ENCODE measurements at regions not wholly inside any gene's neighbourhood (a gene's known extent, or its start where the extent isn't known, plus 50 kb on each side); places are given as distances from the start of the nearest gene placed in this dataset.

GRCh38 chr7:49432254-49432653 lies 341.2 kb upstream of the VWC2 start:
- H3K79me2 ChIP-seq (ENCODE audit: insufficient read depth, low read length) = no peaks in the 10 kb centered on the region
- H3K9ac ChIP-seq (ENCODE audit: low read length) = no peak overlapping the region
- H3K4me3 ChIP-seq (ENCODE audit: low read depth, low read length, poor library complexity, severe bottlenecking) = no peak overlapping the region
- no peaks in the 10 kb centered on the region for H3K4me1 ChIP-seq (ENCODE audit: insufficient read depth, low read length, severe bottlenecking)
- H2AFZ ChIP-seq (ENCODE audit: low read length) = no peak overlapping the region
- no peaks in the 10 kb centered on the region for H3K9me2 ChIP-seq (ENCODE audit: low read depth, low read length)
- no peak for TF ChIP-seq CTCF (IDR thresholded peaks at IDR 0.05; ENCODE audit: low read length)
- no peak for TF ChIP-seq EZH2 (IDR thresholded peaks at IDR 0.05; ENCODE audit: borderline replicate concordance, low read length)
- H3K4me2 ChIP-seq (ENCODE audit: low read length) = no peak overlapping the region
- H3K36me3 ChIP-seq (ENCODE audit: insufficient read depth, low read length) = no peaks in the 10 kb centered on the region
- no peak overlapping the region for H3K27ac ChIP-seq (ENCODE audit: low read depth, low read length, poor library complexity, severe bottlenecking)
- H4K20me1 ChIP-seq (ENCODE audit: insufficient read depth, low read length) = no peaks in the 10 kb centered on the region
- H3K27me3 ChIP-seq (ENCODE audit: insufficient read depth, low read length) = no peaks in the 10 kb centered on the region
- H3K9me3 ChIP-seq (ENCODE audit: low read length) = no peaks in the 10 kb centered on the region
- no peaks in the 10 kb centered on the region for H3F3A ChIP-seq (ENCODE audit: insufficient read depth, low read length)

- Histone ChIP-seq H3K27me3 (ENCODE audit: insufficient read depth, low read length) (no peaks in the 10 kb centered on the region), H3K9me2 (ENCODE audit: low read depth, low read length) (no peaks in the 10 kb centered on the region), H3K4me3 (ENCODE audit: low read depth, low read length, poor library complexity, severe bottlenecking) (no peak overlapping the region), H3K27ac (ENCODE audit: low read depth, low read length, poor library complexity, severe bottlenecking) (no peak overlapping the region), H3K4me1 (ENCODE audit: insufficient read depth, low read length, severe bottlenecking) (no peaks in the 10 kb centered on the region), H3F3A (ENCODE audit: insufficient read depth, low read length) (no peaks in the 10 kb centered on the region), H3K9ac (ENCODE audit: low read length) (no peak overlapping the region), H2AFZ (ENCODE audit: low read length) (no peak overlapping the region), H4K20me1 (ENCODE audit: insufficient read depth, low read length) (no peaks in the 10 kb centered on the region), H3K36me3 (ENCODE audit: insufficient read depth, low read length) (no peaks in the 10 kb centered on the region), H3K4me2 (ENCODE audit: low read length) (no peak overlapping the region), H3K9me3 (ENCODE audit: low read length) (no peaks in the 10 kb centered on the region), H3K79me2 (ENCODE audit: insufficient read depth, low read length) (no peaks in the 10 kb centered on the region)
- TF ChIP-seq EZH2 (IDR thresholded peaks at IDR 0.05; ENCODE audit: borderline replicate concordance, low read length) (no peak), CTCF (IDR thresholded peaks at IDR 0.05; ENCODE audit: low read length) (no peak)
These were observed 339.6 kb upstream of the VWC2 start for GRCh38 chr7:49433794-49434193.

GRCh38 chr7:49434846-49435245 lies 338.6 kb upstream of the VWC2 start:
- H3K9me3 ChIP-seq (ENCODE audit: low read length) = no peaks in the 10 kb centered on the region
- H3F3A ChIP-seq (ENCODE audit: insufficient read depth, low read length) = no peaks in the 10 kb centered on the region
- H3K79me2 ChIP-seq (ENCODE audit: insufficient read depth, low read length) = no peaks in the 10 kb centered on the region
- no peak overlapping the region for H3K27ac ChIP-seq (ENCODE audit: low read depth, low read length, poor library complexity, severe bottlenecking)
- H3K9me2 ChIP-seq (ENCODE audit: low read depth, low read length) = no peaks in the 10 kb centered on the region
- TF ChIP-seq CTCF (IDR thresholded peaks at IDR 0.05; ENCODE audit: low read length) (no peak), EZH2 (IDR thresholded peaks at IDR 0.05; ENCODE audit: borderline replicate concordance, low read length) (no peak)
- no peak overlapping the region for H3K4me2 ChIP-seq (ENCODE audit: low read length)
- no peak overlapping the region for H3K9ac ChIP-seq (ENCODE audit: low read length)
- no peak overlapping the region for H2AFZ ChIP-seq (ENCODE audit: low read length)
- no peaks in the 10 kb centered on the region for H4K20me1 ChIP-seq (ENCODE audit: insufficient read depth, low read length)
- H3K36me3 ChIP-seq (ENCODE audit: insufficient read depth, low read length) = no peaks in the 10 kb centered on the region
- H3K4me3 ChIP-seq (ENCODE audit: low read depth, low read length, poor library complexity, severe bottlenecking) = no peak overlapping the region
- H3K4me1 ChIP-seq (ENCODE audit: insufficient read depth, low read length, severe bottlenecking) = no peaks in the 10 kb centered on the region
- no peaks in the 10 kb centered on the region for H3K27me3 ChIP-seq (ENCODE audit: insufficient read depth, low read length)

Measured in OCI-LY1 (cell line).